Stomach (tissue), 4 donors: ENCODE measurements at regions not wholly inside any gene's neighbourhood (a gene's known extent, or its start where the extent isn't known, plus 50 kb on each side); places are given as distances from the start of the nearest gene placed in this dataset.

ENCODE experiments used
- EP300 ChIP-seq: sonication (generic); formaldehyde crosslinking; IDR thresholded peaks from one replicate; pipeline ENCODE4 v1.6.1; 2017; ENCODE audit warnings: antibody characterized with exemption
- POLR2A ChIP-seq, 4 donors: fragments of 450-650 bp; IDR thresholded peaks; one replicate each; pipeline ENCODE4 v1.6.1; 2016; ENCODE audit warnings: antibody characterized with exemption in 4 of 4, control low read depth in 2 of 4, mild to moderate bottlenecking in 1 of 4, moderate library complexity in 1 of 4
- POLR2AphosphoS5 ChIP-seq, 3 donors: sonication (generic); formaldehyde crosslinking; IDR thresholded peaks; one replicate each; pipeline ENCODE4 v1.6.1; 2016; ENCODE audit warnings: antibody characterized with exemption in 3 of 3
- TF ChIP-seq, protein P1 (sequence below), 7 experiments: fragments of 450-650 bp in 4 of 7; fragments of 200-600 bp in 3 of 7; sonication (generic) in 3 of 7; IDR thresholded peaks; one replicate each; pipeline ENCODE4 v1.5.1; 2016 to 2019; ENCODE audit warnings: antibody characterized with exemption in 7 of 7, control low read depth in 2 of 7, mild to moderate bottlenecking in 1 of 7

DNA sequence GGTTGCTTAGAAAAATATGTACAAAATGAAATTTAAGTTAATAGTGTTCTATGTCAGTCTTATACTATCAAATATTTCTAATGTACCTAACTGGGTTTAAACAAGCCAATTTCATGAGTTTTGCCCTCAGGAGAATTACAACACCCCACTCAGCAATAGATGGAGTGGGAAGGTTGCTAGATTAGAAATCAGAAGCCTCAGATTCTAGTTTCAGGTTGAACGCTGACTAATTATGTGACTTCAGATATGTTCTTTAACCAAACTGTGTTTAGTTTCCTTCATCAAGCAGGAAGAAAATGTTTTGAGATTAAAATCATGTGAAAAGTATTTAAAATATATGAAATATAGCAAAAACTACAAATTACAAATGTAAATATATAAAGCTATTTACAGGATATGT, 133.8 kb upstream of the KCNH7 start:
- TF ChIP-seq, protein P1, sequence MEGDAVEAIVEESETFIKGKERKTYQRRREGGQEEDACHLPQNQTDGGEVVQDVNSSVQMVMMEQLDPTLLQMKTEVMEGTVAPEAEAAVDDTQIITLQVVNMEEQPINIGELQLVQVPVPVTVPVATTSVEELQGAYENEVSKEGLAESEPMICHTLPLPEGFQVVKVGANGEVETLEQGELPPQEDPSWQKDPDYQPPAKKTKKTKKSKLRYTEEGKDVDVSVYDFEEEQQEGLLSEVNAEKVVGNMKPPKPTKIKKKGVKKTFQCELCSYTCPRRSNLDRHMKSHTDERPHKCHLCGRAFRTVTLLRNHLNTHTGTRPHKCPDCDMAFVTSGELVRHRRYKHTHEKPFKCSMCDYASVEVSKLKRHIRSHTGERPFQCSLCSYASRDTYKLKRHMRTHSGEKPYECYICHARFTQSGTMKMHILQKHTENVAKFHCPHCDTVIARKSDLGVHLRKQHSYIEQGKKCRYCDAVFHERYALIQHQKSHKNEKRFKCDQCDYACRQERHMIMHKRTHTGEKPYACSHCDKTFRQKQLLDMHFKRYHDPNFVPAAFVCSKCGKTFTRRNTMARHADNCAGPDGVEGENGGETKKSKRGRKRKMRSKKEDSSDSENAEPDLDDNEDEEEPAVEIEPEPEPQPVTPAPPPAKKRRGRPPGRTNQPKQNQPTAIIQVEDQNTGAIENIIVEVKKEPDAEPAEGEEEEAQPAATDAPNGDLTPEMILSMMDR (IDR thresholded peaks at IDR 0.05): no peak
- no peak for TF ChIP-seq POLR2A (IDR thresholded peaks at IDR 0.05)
- no peak for TF ChIP-seq EP300
- no peak for TF ChIP-seq POLR2AphosphoS5 (IDR thresholded peaks at IDR 0.05)
